Ectodermal cell (in vitro differentiated cells): ENCODE measurements at regions not wholly inside any gene's neighbourhood (a gene's known extent, or its start where the extent isn't known, plus 50 kb on each side); places are given as distances from the start of the nearest gene placed in this dataset.

ENCODE experiments used
- H3K27ac ChIP-seq: 2 replicates; pipeline ENCODE4 v1.7.0; 2013; ENCODE audit warnings: mild to moderate bottlenecking, low read depth, low read length; ENCODE audit not compliant: insufficient read depth, poor library complexity, severe bottlenecking
- H3K27me3 ChIP-seq: 2 replicates; pipeline ENCODE4 v1.7.0; 2013; ENCODE audit warnings: mild to moderate bottlenecking, low read length; ENCODE audit not compliant: insufficient read depth, control insufficient read depth, poor library complexity, severe bottlenecking
- H3K36me3 ChIP-seq: one replicate; pipeline ENCODE4 v1.7.0; 2013; ENCODE audit warnings: low read length; ENCODE audit not compliant: control insufficient read depth, insufficient read depth
- H3K4me1 ChIP-seq: one replicate; pipeline ENCODE4 v1.7.0; 2013; ENCODE audit warnings: low read length; ENCODE audit not compliant: control insufficient read depth, insufficient read depth
- H3K4me3 ChIP-seq: 2 replicates; pipeline ENCODE4 v1.7.0; 2013; ENCODE audit warnings: low read depth, low read length, control low read depth; ENCODE audit not compliant: insufficient read depth
- H3K9me3 ChIP-seq: 2 replicates; pipeline ENCODE4 v1.7.0; 2013; ENCODE audit warnings: mild to moderate bottlenecking, low read length, moderate library complexity; ENCODE audit not compliant: control insufficient read depth
- WGBS, 2 experiments: methylation state at CpG; one replicate each; pipeline ENCODE4 v1.1.7; 2013; ENCODE audit warnings: missing lambda C conversion rate in 2 of 2; 5-methylcytosine and 5-hydroxymethylcytosine counted together

- 94% methylated on average over 2 of the region's 2 CpGs for WGBS, 2 experiments
- no peak overlapping the region for H3K4me3 ChIP-seq
- no peaks in the 10 kb centered on the region for H3K9me3 ChIP-seq
- H3K27me3 ChIP-seq: no peaks in the 10 kb centered on the region
- H3K27ac ChIP-seq: no peak overlapping the region
- H3K36me3 ChIP-seq: no peaks in the 10 kb centered on the region
- no peaks in the 10 kb centered on the region for H3K4me1 ChIP-seq
These were observed 423.0 kb downstream of the NEBL start for GRCh38 chr10:20474064-20474463.

DNA sequence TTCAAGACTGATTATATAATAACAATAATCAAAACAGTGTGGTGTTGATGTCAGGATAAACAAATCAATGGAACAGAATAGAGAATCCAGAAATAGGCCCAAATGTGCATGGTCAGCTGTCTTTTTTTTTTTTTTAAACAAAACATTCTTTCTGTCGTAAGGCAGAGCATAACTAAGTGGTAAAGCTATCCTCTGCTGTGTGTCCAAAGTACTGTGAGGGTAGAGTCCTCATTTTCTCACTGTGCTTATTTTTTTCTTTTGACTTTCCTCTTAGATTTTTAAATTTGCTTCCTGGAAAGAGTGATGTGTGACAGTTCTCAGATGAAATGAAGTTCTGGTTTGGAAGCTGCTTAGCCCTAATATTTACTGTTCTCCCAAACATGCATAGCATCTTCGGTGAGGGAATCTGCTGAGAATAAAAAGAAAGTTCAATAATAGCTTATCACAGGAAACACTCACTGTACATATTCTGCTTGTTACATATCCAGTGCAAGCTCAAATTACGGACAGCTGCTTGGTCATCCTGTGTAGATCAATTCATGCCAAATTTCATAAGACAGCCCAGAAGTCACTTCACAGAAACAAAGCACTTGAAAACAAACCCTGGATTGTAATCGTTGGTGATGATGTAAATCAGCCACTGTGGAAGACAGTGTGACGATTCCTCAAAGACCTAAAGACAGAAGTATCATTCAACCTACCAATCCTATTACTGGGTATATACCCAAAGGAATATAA, 423.9 kb downstream of the NEBL start:
- Histone ChIP-seq H3K27ac (no peak overlapping the region), H3K9me3 (no peaks in the 10 kb centered on the region), H3K4me3 (no peak overlapping the region), H3K27me3 (no peaks in the 10 kb centered on the region), H3K4me1 (no peaks in the 10 kb centered on the region), H3K36me3 (no peaks in the 10 kb centered on the region)
- WGBS, 2 experiments: 91 to 95% methylated on average over 5 of the region's 5 CpGs

- no peaks in the 10 kb centered on the region for H3K27me3 ChIP-seq
- no peaks in the 10 kb centered on the region for H3K9me3 ChIP-seq
- H3K36me3 ChIP-seq: no peaks in the 10 kb centered on the region
- H3K27ac ChIP-seq: no peak overlapping the region
- H3K4me3 ChIP-seq: no peak overlapping the region
- no peaks in the 10 kb centered on the region for H3K4me1 ChIP-seq
These were observed 430.4 kb downstream of the NEBL start for GRCh38 chr10:20466731-20467130.

- no peaks in the 10 kb centered on the region for H3K36me3 ChIP-seq
- no peak overlapping the region for H3K4me3 ChIP-seq
- H3K27ac ChIP-seq: no peak overlapping the region
- WGBS, 2 experiments: 84 to 96% methylated on average over 2 of the region's 2 CpGs
- H3K27me3 ChIP-seq: no peaks in the 10 kb centered on the region
- H3K9me3 ChIP-seq: no peaks in the 10 kb centered on the region
- no peaks in the 10 kb centered on the region for H3K4me1 ChIP-seq
These were observed 439.5 kb downstream of the NEBL start for GRCh38 chr10:20457649-20458048.

GRCh38 chr10:20455774-20456173, 441.3 kb downstream of the NEBL start:
- Histone ChIP-seq H3K4me1 (no peaks in the 10 kb centered on the region), H3K4me3 (no peak overlapping the region), H3K27ac (no peak overlapping the region), H3K36me3 (no peaks in the 10 kb centered on the region), H3K27me3 (no peaks in the 10 kb centered on the region), H3K9me3 (no peaks in the 10 kb centered on the region)
- 95 to 98% methylated on average over 3 to 4 of the region's 4 CpGs for WGBS, 2 experiments

- Histone ChIP-seq H3K4me1 (no peaks in the 10 kb centered on the region), H3K36me3 (no peaks in the 10 kb centered on the region), H3K9me3 (no peaks in the 10 kb centered on the region), H3K4me3 (no peak overlapping the region), H3K27ac (no peak overlapping the region), H3K27me3 (no peaks in the 10 kb centered on the region)
- 80 to 88% methylated on average over 2 to 5 of the region's 5 CpGs for WGBS, 2 experiments
These were observed 442.8 kb downstream of the NEBL start for GRCh38 chr10:20454331-20454730.

DNA sequence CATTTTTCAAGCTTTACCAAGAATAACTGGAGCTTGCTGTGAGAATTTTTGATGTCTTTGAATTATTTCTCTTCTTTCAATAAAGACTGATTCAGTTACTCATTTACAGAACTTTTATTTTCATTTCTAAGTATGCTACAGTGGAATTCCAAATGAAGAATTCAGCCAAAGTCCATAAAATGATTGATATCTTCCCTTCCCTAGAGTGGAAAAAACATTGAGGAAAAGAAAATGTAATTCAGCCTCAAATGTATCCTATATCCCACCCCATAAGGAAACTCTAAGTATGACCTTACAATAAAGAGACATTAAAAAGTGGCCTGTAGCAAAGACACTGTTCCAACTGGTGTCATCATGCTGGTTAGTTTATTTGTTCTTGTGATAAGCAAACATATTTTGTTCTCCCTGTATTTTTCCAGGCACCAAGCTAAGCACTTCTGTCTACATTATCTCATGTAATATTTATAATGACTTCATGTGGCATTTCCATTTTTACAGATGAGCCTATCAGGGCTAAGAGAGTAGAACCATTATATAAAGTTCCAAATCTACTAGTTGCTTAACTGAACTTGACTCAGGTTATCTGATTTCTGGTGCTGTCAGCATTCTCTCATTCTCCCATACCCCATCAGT, 450.4 kb downstream of the NEBL start:
- H3K27ac ChIP-seq: no peak overlapping the region
- no peaks in the 10 kb centered on the region for H3K27me3 ChIP-seq
- H3K9me3 ChIP-seq: no peaks in the 10 kb centered on the region
- H3K36me3 ChIP-seq: no peaks in the 10 kb centered on the region
- H3K4me3 ChIP-seq: no peak overlapping the region
- no peaks in the 10 kb centered on the region for H3K4me1 ChIP-seq

DNA sequence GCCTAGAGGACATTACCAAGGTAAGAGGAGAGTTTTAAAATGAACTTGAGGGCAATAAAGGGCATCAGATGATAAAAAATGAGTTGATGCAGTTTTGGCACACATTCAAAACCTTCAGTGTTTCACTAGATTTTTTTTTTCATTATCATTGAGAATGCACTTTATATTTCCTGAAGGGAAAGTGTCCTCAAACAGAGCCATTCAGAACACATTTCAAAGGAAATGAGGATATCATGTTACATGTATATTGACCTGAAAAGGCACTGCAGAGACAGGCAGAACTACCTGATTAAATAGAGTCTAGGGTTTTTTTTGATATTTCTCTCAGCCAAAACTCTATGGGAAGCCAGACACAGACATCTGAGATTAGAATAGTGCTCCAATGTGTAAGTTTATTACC, 454.0 kb downstream of the NEBL start:
- H3K4me3 ChIP-seq: no peak overlapping the region
- no peaks in the 10 kb centered on the region for H3K9me3 ChIP-seq
- no peaks in the 10 kb centered on the region for H3K4me1 ChIP-seq
- no peak overlapping the region for H3K27ac ChIP-seq
- H3K27me3 ChIP-seq: no peaks in the 10 kb centered on the region
- no peaks in the 10 kb centered on the region for H3K36me3 ChIP-seq

DNA sequence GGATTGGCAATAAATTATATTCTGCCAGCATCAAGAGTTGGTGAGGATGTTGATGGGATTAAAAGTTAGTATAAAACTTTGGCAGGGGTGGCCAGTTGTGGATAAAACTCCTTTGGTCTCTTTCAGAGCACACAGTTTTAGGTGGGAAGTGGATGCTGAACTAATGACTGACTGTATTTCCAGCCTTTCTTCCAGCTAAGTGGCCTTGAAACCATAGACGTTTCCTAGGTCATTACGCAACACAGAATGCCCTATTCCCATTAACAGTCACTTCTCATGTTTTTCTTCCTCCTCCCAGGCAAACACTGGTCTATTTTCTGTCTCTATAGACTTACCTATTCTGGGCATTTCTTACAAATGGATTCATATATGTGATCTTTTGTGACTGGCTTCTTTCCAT, 467.4 kb downstream of the NEBL start:
- H3K27me3 ChIP-seq: no peaks in the 10 kb centered on the region
- WGBS, 2 experiments: 93 to 96% methylated on average over 2 of the region's 2 CpGs
- no peak overlapping the region for H3K27ac ChIP-seq
- no peak overlapping the region for H3K4me3 ChIP-seq
- no peaks in the 10 kb centered on the region for H3K36me3 ChIP-seq
- no peaks in the 10 kb centered on the region for H3K4me1 ChIP-seq
- no peaks in the 10 kb centered on the region for H3K9me3 ChIP-seq

GRCh38 chr10:20427821-20428220, 469.3 kb downstream of the NEBL start:
- 90 to 94% methylated on average over 1 of the region's 1 CpG for whole genome bisulfite sequencing, 2 experiments
- no peak overlapping the region for H3K27ac ChIP-seq
- no peaks in the 10 kb centered on the region for H3K36me3 ChIP-seq
- no peaks in the 10 kb centered on the region for H3K27me3 ChIP-seq
- H3K4me1 ChIP-seq: no peaks in the 10 kb centered on the region
- no peaks in the 10 kb centered on the region for H3K9me3 ChIP-seq
- no peak overlapping the region for H3K4me3 ChIP-seq
